Peyer's patch (tissue), 4 donors: ENCODE measurements at regions not wholly inside any gene's neighbourhood (a gene's known extent, or its start where the extent isn't known, plus 50 kb on each side); places are given as distances from the start of the nearest gene placed in this dataset.

Experiments
- DNase-seq, 3 donors: peaks; one replicate each; pipeline ENCODE4 v3.0.0-alpha.2; 2017 to 2019
- H3K27ac ChIP-seq, 4 donors: fragments of 200-600 bp; sonication (generic); one replicate each; pipeline ENCODE4 v1.5.1; 2016 to 2019
- H3K27me3 ChIP-seq, 2 donors: fragments of 200-600 bp; sonication (generic); one replicate each; pipeline ENCODE4 v1.5.1; 2019
- H3K36me3 ChIP-seq, 3 donors: fragments of 200-600 bp; sonication (generic); one replicate each; pipeline ENCODE4 v1.5.1; 2016 to 2019
- H3K4me1 ChIP-seq, 4 donors: fragments of 200-600 bp; sonication (generic); one replicate each; pipeline ENCODE4 v1.5.1; 2016 to 2019
- H3K4me3 ChIP-seq, 4 donors: fragments of 200-600 bp; sonication (generic); 1 replicate in 3 of 4; 2 replicates in 1 of 4; pipeline ENCODE4 v1.5.1; 2016 to 2019; ENCODE audit warnings: mild to moderate bottlenecking in 1 of 4
- H3K9me3 ChIP-seq, 4 donors: fragments of 200-600 bp; sonication (generic); one replicate each; pipeline ENCODE4 v1.5.1; 2016 to 2019; ENCODE audit warnings: mild to moderate bottlenecking in 1 of 4
- POLR2A ChIP-seq, 2 donors: fragments of 450-650 bp; IDR thresholded peaks; one replicate each; pipeline ENCODE4 v1.5.1; 2017; ENCODE audit warnings: antibody characterized with exemption in 2 of 2, mild to moderate bottlenecking in 2 of 2, moderate library complexity in 2 of 2
- TF ChIP-seq, protein P1 (sequence below), 6 experiments: fragments of 450-650 bp in 4 of 6; fragments of 200-600 bp in 2 of 6; sonication (generic) in 1 of 6; IDR thresholded peaks; one replicate each; pipeline ENCODE4 v1.5.1; 2017 to 2019; ENCODE audit warnings: antibody characterized with exemption in 6 of 6, mild to moderate bottlenecking in 3 of 6, moderate library complexity in 1 of 6

- no peak for TF ChIP-seq POLR2A (IDR thresholded peaks at IDR 0.05)
- TF ChIP-seq, protein P1, sequence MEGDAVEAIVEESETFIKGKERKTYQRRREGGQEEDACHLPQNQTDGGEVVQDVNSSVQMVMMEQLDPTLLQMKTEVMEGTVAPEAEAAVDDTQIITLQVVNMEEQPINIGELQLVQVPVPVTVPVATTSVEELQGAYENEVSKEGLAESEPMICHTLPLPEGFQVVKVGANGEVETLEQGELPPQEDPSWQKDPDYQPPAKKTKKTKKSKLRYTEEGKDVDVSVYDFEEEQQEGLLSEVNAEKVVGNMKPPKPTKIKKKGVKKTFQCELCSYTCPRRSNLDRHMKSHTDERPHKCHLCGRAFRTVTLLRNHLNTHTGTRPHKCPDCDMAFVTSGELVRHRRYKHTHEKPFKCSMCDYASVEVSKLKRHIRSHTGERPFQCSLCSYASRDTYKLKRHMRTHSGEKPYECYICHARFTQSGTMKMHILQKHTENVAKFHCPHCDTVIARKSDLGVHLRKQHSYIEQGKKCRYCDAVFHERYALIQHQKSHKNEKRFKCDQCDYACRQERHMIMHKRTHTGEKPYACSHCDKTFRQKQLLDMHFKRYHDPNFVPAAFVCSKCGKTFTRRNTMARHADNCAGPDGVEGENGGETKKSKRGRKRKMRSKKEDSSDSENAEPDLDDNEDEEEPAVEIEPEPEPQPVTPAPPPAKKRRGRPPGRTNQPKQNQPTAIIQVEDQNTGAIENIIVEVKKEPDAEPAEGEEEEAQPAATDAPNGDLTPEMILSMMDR (IDR thresholded peaks at IDR 0.05): peak in 4 of 6 experiments; percentile 16 to 33 (median 30)
- H3K9me3 ChIP-seq: no peaks in the 10 kb centered on the region
- no peaks in the 10 kb centered on the region for H3K4me1 ChIP-seq
- no peak overlapping the region for H3K27ac ChIP-seq
- H3K27me3 ChIP-seq: no peaks in the 10 kb centered on the region
- no peak overlapping the region for H3K4me3 ChIP-seq
- DNase-seq: peak in 1 of 3 donors; percentile 23
- H3K36me3 ChIP-seq: no peaks in the 10 kb centered on the region
These were observed 134.3 kb upstream of the ZBTB40 start for GRCh38 chr1:22317231-22317919.

GRCh38 chr1:22317920-22318243, 133.8 kb upstream of the ZBTB40 start:
- H3K9me3 ChIP-seq: no peaks in the 10 kb centered on the region
- no peaks in the 10 kb centered on the region for H3K27me3 ChIP-seq
- DNase-seq: peak in 1 of 3 donors; percentile 22
- no peak overlapping the region for H3K4me3 ChIP-seq
- H3K27ac ChIP-seq: no peak overlapping the region
- TF ChIP-seq POLR2A (IDR thresholded peaks at IDR 0.05): no peak
- TF ChIP-seq, protein P1 (IDR thresholded peaks at IDR 0.05): no peak
- H3K36me3 ChIP-seq: no peaks in the 10 kb centered on the region
- H3K4me1 ChIP-seq: no peaks in the 10 kb centered on the region

DNA sequence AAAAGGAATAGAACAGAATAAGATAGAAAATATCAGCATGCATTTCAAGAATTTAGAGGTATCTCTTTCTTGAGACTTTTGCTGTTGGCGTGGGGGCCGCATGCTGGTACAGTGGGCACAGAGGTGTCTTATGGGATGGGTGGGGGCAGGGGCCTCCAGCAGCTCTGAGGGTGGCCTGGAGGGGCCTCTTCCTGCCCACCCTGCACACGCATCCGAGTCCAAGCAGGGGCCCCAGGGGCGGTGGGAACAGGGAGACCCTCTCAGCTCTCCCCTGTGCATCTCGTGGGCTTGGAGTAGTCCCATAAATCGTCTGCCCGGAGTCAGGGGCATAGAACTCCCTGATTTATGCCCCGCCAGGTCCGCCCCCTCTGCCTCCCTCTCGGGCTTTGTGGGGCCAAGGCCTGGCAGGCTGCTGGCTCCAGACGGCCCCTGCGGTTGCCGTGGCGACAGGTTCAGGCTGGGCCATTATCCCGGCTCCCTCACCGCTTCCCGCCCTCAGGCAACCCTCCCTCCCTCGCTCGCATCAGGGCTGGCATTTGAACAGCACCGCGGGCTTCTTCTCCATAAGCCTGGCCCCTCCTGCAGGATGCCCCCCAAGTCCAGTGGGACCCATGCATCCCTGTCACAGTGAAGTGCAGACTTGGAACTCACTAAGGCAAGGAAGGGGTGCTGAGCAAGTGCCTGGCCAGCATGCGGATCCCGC, 133.2 kb upstream of the ZBTB40 start:
- DNase-seq: peak in 1 of 3 donors; percentile 23

GRCh38 chr1:22319608-22320007, 132.0 kb upstream of the ZBTB40 start:
- TF ChIP-seq, protein P1 (IDR thresholded peaks at IDR 0.05): no peak
- no peak for TF ChIP-seq POLR2A (IDR thresholded peaks at IDR 0.05)
- Histone ChIP-seq H3K27me3 (no peaks in the 10 kb centered on the region), H3K4me3 (no peak overlapping the region), H3K9me3 (no peaks in the 10 kb centered on the region), H3K27ac (no peak overlapping the region), H3K36me3 (no peaks in the 10 kb centered on the region), H3K4me1 (no peaks in the 10 kb centered on the region)
- no peak for DNase-seq

More for the DNA sequence above, 133.2 kb upstream of the ZBTB40 start:
- no peak for TF ChIP-seq POLR2A (IDR thresholded peaks at IDR 0.05)
- TF ChIP-seq, protein P1 (IDR thresholded peaks at IDR 0.05): no peak
- no peak overlapping the region for H3K4me3 ChIP-seq
- no peaks in the 10 kb centered on the region for H3K36me3 ChIP-seq
- H3K9me3 ChIP-seq: no peaks in the 10 kb centered on the region
- no peaks in the 10 kb centered on the region for H3K4me1 ChIP-seq
- no peaks in the 10 kb centered on the region for H3K27me3 ChIP-seq
- no peak overlapping the region for H3K27ac ChIP-seq

DNA sequence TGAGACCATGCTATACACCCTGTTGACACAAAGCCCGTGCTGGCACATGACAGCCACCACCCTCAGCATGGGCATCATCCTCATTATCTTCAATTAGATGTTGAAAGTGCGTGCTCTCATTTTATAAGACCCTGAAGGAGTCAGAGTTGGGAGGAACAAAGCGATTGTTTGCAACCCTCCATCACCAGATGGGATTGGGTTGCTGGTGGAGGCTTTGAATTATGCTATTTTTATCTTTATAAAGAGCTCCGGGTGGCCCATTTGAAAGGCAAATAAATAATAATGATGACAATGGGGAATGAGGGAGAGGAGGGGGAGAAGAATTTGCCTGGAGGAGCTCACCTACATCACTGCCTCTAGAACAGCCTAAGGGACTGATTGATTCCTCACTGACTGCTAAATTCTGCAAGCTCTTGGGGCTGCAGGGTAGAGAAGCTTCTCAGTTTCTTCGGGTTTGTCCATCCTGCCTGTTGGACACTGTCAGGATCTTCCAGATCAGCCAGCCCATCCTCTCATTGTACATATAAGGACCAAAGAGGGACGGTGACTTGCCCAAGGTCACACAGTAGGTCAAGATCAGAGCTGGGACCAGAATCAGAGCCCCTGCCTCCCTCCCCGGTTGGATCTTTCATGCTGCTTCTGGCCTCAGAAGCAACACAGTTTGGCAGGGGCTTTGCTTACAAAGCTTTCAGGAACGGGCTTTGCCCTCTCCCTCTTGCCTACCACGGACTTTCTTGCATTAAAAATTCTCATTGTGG, 130.9 kb upstream of the ZBTB40 start:
- TF ChIP-seq, protein P1 (IDR thresholded peaks at IDR 0.05): no peak
- no peak for TF ChIP-seq POLR2A (IDR thresholded peaks at IDR 0.05)
- H3K27me3 ChIP-seq: no peaks in the 10 kb centered on the region
- no peak overlapping the region for H3K27ac ChIP-seq
- no peak overlapping the region for H3K4me3 ChIP-seq
- no peaks in the 10 kb centered on the region for H3K4me1 ChIP-seq
- no peaks in the 10 kb centered on the region for H3K36me3 ChIP-seq
- no peak for DNase-seq
- no peaks in the 10 kb centered on the region for H3K9me3 ChIP-seq
